HG02759 (cell line): ENCODE measurements at regions not wholly inside any gene's neighbourhood (a gene's known extent, or its start where the extent isn't known, plus 50 kb on each side); places are given as distances from the start of the nearest gene placed in this dataset.

Source experiments
- ATAC-seq: cut with Tn5 transposase; IDR thresholded peaks from one replicate; pipeline ENCODE4 v1.9.1; 2021; ENCODE audit warnings: mild to moderate bottlenecking, moderate library complexity; ENCODE audit not compliant: unreplicated experiment

GRCh38 chr20:40494248-40494647, 194.8 kb downstream of the MAFB start:
- no peak for ATAC-seq

DNA sequence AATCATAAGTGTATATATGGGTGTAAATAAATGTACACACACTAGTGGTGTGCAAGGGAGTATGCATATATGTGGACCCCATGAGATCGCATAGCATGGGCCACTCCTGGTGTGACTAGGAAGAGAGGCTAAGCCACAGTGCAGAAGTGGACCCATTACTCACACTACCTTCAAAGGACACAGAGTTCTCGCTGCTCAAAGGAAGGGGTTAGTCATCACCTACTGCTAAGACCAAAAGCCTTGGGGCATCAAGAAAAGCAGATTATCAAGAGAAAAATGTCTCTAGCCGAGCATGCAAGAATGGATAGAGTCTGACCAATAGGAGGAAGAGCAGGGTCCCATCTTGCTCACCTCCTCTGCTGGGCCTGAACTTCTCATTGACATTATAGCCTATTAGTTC, 195.5 kb downstream of the MAFB start:
- no peak for ATAC-seq

DNA sequence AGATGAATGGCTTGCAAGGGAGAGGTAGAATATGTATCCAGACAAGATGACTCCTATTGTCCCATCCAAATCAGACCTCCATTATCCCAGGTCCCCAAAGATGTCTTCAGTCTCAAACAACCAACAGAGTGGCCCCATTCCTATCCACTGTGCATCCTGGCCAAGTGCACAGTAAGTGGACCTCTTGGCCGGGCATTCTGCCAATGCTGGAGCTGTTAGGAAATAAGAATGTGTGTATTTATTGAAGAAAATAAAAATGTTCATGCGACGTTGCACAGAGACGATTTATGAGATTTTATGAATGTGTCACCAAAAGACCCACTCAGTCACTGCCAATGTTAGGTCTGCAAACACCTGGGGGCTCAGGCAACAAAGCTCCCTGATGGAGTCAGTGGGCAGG, 196.0 kb downstream of the MAFB start:
- no peak for ATAC-seq

DNA sequence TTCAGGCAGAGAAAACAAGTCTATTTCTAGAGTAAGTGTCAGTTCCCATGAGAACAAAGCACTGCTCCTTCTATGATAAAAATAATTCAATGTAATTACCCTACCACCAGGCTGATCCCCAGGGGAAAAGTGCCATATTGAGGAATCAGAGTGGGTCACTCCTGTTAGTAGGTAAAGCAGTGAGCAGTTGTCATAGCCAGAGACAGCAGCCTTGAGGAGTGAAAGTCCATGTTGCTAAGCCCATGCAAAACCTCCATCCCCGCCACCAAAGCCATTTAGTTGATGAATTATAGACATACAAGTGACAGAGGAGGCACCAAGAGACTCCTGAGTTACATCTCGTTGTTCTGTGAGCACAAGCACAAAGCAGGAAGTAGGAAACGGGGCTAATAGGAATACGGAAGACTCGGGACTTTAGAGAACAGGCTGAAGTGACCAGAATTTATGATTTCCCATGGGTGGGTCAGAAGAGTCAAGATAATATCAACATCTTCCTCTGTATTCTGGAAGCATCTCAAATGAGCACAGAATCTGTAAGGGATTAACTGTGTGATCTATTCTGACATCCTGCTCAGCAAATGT, 197.9 kb downstream of the MAFB start:
- no peak for ATAC-seq

DNA sequence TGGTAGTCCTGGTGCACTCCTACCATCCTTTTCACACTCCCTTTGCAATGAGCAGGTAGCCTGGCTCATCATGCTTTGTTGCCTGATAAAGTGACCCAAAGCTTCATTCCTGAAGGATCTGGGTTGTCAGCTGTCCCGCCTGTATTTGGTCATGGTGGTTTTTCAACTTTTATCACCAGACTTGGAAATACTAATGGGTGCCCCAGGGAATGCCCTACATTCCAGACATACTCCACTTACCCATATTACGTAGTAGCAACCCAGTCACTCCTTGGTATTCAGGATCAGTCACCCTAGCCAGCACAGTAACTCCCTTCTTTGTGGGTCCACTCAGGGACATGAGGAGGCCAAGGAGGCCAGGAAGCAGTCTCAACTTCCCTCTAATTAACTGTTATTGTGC, 199.2 kb downstream of the MAFB start:
- no peak for ATAC-seq

- ATAC-seq: no peak
Measured at GRCh38 chr20:40488401-40488800, 200.6 kb downstream of the MAFB start.

DNA sequence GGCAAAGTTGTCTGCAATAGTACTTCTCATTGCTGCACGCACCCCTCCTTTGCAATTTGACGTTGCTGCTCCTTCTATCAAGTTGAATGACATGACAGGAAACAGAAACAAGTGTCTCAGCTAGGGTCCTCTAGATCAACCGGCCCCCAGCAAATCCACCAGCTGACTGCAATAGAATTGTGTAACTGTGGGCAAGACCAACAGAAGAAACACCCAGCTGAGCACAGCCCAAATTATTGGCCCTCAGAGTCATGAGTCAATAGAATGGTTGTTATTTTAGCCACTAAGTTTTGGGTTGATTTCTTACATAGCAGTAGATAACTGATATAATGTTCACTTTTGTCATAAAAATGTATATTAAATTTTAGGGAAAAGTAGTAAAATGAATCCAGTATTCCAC, 202.7 kb downstream of the MAFB start:
- no peak for ATAC-seq

GRCh38 chr20:40481743-40482458, 207.1 kb downstream of the MAFB start:
- ATAC-seq: no peak

DNA sequence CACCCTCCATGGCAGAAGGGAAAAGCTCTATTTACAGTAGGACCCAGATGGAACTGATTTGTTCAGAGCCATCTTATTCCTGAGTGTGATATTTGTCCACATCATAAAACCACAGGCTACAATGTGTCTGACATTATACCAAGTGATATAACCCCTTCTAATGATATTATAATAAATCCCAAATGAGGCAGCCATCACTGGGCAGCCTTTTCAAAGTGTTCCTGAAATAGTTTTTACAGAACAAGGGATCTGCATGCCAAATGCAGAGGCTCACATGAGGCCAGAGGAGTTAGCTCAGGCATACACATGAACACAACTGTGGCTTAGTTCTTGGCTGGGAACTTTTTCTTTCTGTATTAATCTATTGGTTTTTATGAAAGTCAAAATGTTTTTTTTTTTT, 207.7 kb downstream of the MAFB start:
- no peak for ATAC-seq

DNA sequence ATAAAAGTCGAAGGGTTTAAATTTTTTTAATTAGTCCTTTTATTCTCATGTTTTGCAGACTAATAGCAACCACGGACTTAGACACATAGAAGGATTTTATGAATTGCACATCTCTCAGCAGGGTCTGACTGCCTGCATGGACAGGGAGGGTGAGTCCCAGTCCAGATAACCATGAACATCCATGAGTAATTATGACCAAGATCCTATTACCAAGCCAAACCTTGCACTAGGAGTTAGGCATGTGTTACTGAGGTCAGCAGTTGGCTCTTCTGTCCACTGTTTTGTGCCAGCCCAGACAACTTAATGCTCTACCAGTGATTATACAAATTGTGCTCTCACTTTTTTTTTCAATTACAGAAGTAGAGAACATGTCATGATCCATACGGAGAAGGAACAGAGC, 211.2 kb downstream of the MAFB start:
- ATAC-seq: no peak

DNA sequence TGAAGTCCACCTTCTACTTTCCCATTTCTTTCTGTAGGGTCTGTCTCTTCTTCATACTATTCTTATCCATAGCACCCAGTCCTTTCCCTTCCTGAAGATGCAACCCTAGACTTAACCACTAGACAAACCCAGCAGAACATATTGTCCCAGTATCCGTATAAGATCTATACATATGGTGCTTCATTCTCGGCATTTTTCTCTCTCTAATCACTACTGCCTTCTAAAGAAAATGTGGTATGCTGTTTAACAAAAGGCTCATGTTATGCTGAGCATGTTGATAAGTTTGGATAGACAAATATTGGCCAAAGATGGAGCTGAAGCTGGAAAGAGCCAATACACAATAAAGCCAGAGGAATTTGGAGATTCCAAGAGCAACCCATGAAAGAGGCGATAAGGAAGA, 212.6 kb downstream of the MAFB start:
- ATAC-seq: no peak

DNA sequence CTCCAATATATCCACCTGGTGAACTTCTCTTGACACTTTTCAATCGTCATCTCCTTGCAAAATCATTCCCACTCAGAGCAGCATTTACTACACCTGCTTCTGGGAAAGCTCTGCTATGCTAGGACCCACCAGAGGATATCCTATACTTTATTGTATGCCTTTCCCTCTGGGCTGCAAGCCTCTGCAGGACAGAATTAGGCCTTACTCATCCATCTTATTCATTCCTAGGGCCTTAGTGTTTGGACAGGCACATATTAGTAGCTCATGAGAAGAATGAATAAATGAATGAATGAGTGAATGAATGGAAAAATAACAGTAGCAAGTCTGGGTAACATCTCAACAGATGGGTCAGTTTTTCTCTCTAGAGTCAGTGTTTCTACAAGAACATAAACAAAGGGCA, 216.1 kb downstream of the MAFB start:
- no peak for ATAC-seq

- no peak for ATAC-seq
Measured at GRCh38 chr20:40471261-40471629, 217.8 kb downstream of the MAFB start.

- ATAC-seq: no peak
Measured at GRCh38 chr20:40470445-40471260, 218.4 kb downstream of the MAFB start.

DNA sequence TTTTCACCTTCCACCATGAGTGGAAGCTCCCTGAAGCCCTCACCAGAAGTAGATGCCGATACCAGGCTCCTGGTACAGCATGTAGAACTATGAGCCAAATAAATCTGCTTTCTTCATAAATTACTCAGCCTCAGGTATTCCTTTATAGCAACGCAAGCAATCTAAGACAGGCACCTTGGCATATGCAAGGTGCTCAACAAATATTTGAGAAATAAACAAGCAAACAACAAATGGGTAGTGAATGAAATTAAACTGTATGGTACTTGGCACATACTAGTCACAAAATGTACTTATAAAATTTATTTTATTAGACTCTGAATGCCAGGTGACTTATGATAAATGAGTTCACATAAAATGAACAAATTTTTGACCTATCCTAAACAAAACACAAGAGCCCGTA, 220.3 kb downstream of the MAFB start:
- ATAC-seq: no peak

DNA sequence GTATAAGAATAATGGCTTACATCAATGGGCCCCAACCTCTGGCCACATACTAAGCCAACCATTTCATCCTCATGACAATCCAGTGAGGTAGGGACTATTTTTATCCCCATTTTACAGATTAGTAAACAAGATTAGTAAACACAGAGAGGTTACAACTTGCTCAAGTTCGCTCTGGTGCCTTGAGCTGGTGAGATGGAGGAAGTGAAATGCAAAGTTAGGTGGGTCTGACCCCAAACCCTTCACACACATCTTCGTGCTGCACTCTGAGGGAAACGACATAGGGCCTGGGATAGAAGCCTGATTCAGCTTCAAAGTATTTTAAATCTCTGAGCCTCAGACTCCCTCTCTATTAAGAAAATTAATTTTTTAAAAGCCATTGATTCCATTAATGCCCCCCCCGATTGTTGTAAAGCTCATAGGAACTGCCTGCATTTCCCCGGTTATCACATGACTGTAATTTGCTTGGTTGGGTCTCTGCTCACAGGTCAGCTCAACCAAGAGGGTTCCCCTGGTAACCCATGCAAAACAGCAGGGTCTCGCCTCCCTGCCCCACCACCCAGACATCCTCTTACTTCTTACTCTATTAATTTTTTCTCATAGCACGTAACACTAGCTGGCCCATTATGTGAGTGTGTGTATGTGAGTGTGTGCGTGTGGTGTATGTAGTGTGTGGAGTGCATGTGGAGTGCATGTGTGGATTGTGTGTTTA, 221.2 kb downstream of the MAFB start:
- ATAC-seq: no peak

DNA sequence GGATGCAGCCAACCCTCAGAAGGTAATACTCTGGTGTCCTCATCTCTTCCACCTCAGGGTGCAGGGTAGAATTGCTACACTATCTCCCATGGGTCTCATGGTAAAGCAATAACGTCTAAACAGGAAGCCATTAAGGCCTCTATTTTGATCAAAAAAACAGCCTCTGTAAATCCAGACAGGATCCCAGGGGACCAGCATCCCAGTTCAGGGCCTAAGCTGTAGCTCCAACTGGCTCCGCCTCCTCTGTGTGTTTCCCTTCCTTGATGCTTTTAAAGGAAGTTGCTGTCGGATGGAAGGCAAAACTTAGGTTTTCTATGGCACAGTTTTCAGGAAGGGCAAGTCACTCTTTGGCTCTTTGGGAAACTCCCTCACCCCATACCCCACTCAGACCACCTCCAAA, 222.0 kb downstream of the MAFB start:
- ATAC-seq: no peak

DNA sequence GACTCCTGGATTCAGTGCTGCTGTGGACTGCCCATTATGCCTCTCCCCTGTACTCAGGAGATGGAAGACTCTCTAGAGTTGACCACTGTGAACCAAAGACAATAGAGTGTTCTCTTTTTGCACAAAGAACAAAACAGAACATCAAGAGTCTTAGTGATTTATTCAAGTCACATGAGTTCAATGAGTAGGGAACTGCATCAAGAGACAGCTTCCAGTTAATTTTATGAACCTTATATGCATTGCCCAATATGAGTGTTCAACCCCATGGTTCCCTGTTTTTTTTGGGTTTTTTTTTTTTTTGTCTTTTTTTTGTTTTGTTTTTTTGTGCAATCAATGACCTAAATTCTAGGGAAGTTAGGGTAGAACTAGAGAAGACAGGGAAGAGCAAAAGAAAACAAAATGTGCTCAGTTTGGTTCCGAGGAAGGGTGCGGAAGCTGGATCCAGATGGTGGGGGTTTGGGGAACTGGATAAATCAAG, 224.3 kb downstream of the MAFB start:
- no peak for ATAC-seq

- ATAC-seq: no peak
Measured at GRCh38 chr20:40463171-40463570, 225.9 kb downstream of the MAFB start.

- no peak for ATAC-seq
Measured at GRCh38 chr20:40462566-40462965, 226.5 kb downstream of the MAFB start.

DNA sequence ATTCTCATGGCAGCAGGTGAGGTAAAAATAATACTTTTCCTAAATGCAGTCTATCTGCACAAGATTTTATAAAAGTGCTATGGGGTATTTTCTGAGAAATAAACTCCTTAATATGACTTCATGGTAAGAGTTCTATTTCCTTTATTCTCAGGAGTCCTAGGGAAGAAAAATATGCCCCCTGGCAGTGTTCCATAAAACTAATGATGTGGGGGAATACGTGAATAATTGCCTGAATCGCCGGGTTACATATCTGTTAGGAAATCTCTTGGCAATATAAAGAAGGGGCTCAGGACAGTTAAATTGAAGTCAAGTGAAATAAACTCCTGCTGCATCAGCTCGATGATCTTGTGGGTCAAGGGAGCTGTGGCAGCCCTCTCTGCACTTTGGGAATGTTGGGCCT, 229.7 kb downstream of the MAFB start:
- no peak for ATAC-seq
